ENCODE measurements at regions not wholly inside any gene's neighbourhood (a gene's known extent, or its start where the extent isn't known, plus 50 kb on each side); places are given as distances from the start of the nearest gene placed in this dataset.

GRCh38 chr16:73956587-73957494 is 339.8 kb upstream of the PSMD7 start:
- ATAC-seq (peak; percentile 82), DNase-seq (ENCODE audit: low read depth, low spot score) (peak; percentile 2), FAIRE-seq (peak; percentile 80)
- Histone ChIP-seq H3K4me2 (ENCODE audit: control insufficient read depth, insufficient read depth) (no peak overlapping the region), H3K27me3 (replicated peaks in 1 of 2; ENCODE audit: control insufficient read depth in 2 of 2, insufficient read depth in 2 of 2, low read length in 1 of 2) (no peaks in the 10 kb centered on the region), H3K9me3 (replicated peaks; ENCODE audit: control insufficient read depth, insufficient read depth, low read length) (no peaks in the 10 kb centered on the region), H3K4me1 (ENCODE audit: control insufficient read depth, insufficient read depth, low read length) (no peaks in the 10 kb centered on the region), H4K20me1 (ENCODE audit: control insufficient read depth, insufficient read depth) (no peaks in the 10 kb centered on the region), H3K9ac (ENCODE audit: control insufficient read depth, insufficient read depth, low read length) (no peak overlapping the region), H2AFZ (ENCODE audit: control insufficient read depth, low read depth, low read length) (no peak overlapping the region), H3K4me3 (no peak overlapping the region), H3K36me3 (ENCODE audit: control insufficient read depth in 2 of 2, insufficient read depth in 2 of 2, low read length in 1 of 2) (no peaks in the 10 kb centered on the region), H3K79me2 (ENCODE audit: control insufficient read depth, insufficient read depth, low read length) (no peaks in the 10 kb centered on the region), H3K27ac (ENCODE audit: control insufficient read depth, insufficient read depth) (no peak overlapping the region)
- in situ Hi-C loops (cut with MboI) (loop anchor here (10.0 kb wide), 1 partner anchor 1832 kb away; no protein-coding TSS in a partner anchor), intact Hi-C loops (cut with micrococcal nuclease; ENCODE audit: unreplicated experiment) (loop anchor here (5.0 kb wide), 3 partner anchors 150 to 1455 kb away; no protein-coding TSS in a partner anchor)
- WGBS (ENCODE audit: insufficient coverage, insufficient replicate concordance, low lambda C conversion rate, missing lambda C conversion rate), result 25% methylated on average over 10 of the region's 10 CpGs
- POLR2A ChIA-PET, result no interaction called here
- no TSS peak for BruUV-seq (replicated peaks)
- CTCF ChIA-PET, result interaction anchor here (0.7 to 3.5 kb wide), 15 partner anchors 10 to 1454 kb away, joined by 3 to 17 read pairs (median 4); no protein-coding TSS in a partner anchor
- RAD21 ChIA-PET (ENCODE audit: unreplicated experiment), result interaction anchor here (0.7 to 1.3 kb wide), 5 partner anchors 56 to 1124 kb away, joined by 3 to 4 read pairs (median 3); no protein-coding TSS in a partner anchor
- SMC1A ChIA-PET (ENCODE audit: uncharacterized antibody, unreplicated experiment), result interaction anchor here (0.8 kb wide), 1 partner anchor 931 kb away, joined by 3 read pairs; no protein-coding TSS in a partner anchor
- TF ChIP-seq RCOR1 (conservative IDR thresholded peaks at IDR 0.05; ENCODE audit: low read depth, low read length) (no peak), TCF3 (IDR thresholded peaks at IDR 0.05; ENCODE audit: borderline replicate concordance, insufficient read depth, low read depth, low read length) (no peak), CHD2 (IDR thresholded peaks at IDR 0.05; ENCODE audit: borderline replicate concordance, low read depth, low read length) (no peak), SMC3 (IDR thresholded peaks at IDR 0.05; ENCODE audit: borderline replicate concordance, low read length) (peak; percentile 55; the same call in 1 of the 2 replicates), MTA3 (IDR thresholded peaks at IDR 0.05; ENCODE audit: borderline replicate concordance, low read length) (no peak), RELB (IDR thresholded peaks at IDR 0.05; ENCODE audit: low read depth) (no peak), RELA (IDR thresholded peaks at IDR 0.05; ENCODE audit: borderline replicate concordance, partially characterized antibody) (no peak), ZNF687 (IDR thresholded peaks at IDR 0.05) (no peak), TCF12 (IDR thresholded peaks at IDR 0.05; ENCODE audit: low read depth, low read length) (no peak), ESRRA (IDR thresholded peaks at IDR 0.05; ENCODE audit: low read length) (no peak), NBN (IDR thresholded peaks at IDR 0.05) (no peak), PML (IDR thresholded peaks at IDR 0.05; ENCODE audit: low read length) (no peak), ZBED1 (IDR thresholded peaks at IDR 0.05; ENCODE audit: borderline replicate concordance) (no peak), BACH1 (IDR thresholded peaks at IDR 0.05; ENCODE audit: borderline replicate concordance) (no peak), POU2F2 (IDR thresholded peaks at IDR 0.05; ENCODE audit: borderline replicate concordance, low read depth, low read length) (no peak), CTCF (IDR thresholded peaks at IDR 0.05 in 2 of 3, conservative IDR thresholded peaks at IDR 0.05 in 1 of 3; ENCODE audit: control insufficient read depth in 2 of 3, extremely low read depth in 1 of 3, insufficient read depth in 1 of 3, low read depth in 3 of 3, low read length in 3 of 3) (peak; percentile 78 to 85 (median 78))
